ENCODE measurements at regions not wholly inside any gene's neighbourhood (a gene's known extent, or its start where the extent isn't known, plus 50 kb on each side); places are given as distances from the start of the nearest gene placed in this dataset.

GRCh38 chr13:90120026-90120425, 1227.5 kb upstream of the MIR17HG start:
- no peak for TF ChIP-seq EZH2 (IDR thresholded peaks at IDR 0.05; ENCODE audit: low read depth)
- no peak for TF ChIP-seq CTCF (conservative IDR thresholded peaks at IDR 0.05)
